Neural cell (in vitro differentiated cells): ENCODE measurements at regions not wholly inside any gene's neighbourhood (a gene's known extent, or its start where the extent isn't known, plus 50 kb on each side); places are given as distances from the start of the nearest gene placed in this dataset.

ENCODE experiments used
- H2AFZ ChIP-seq: fragments of 200-600, 300-800 bp; sonication (generic), shearing (Covaris generic); 2 replicates; pipeline ENCODE4 v1.6.0; 2014; ENCODE audit warnings: low read depth, mild to moderate bottlenecking, antibody characterized with exemption, low read length, moderate library complexity
- H3F3A ChIP-seq: fragments of 200-600 bp; shearing (Covaris generic); 2 replicates; pipeline ENCODE4 v1.6.1; 2016; ENCODE audit warnings: mild to moderate bottlenecking, moderate library complexity, mixed read lengths, antibody characterized with exemption, low read length; ENCODE audit not compliant: insufficient read depth, poor library complexity, severe bottlenecking
- H3K27ac ChIP-seq: fragments of 200-600, 300-800 bp; sonication (generic), shearing (Covaris generic); 2 replicates; pipeline ENCODE4 v1.5.1; 2014; ENCODE audit warnings: mild to moderate bottlenecking, low read length, moderate library complexity
- H3K27me3 ChIP-seq: fragments of 300-800, 200-600 bp; sonication (generic), shearing (Covaris generic); 2 replicates; pipeline ENCODE4 v1.6.0; 2014; ENCODE audit warnings: mild to moderate bottlenecking, low read depth, low read length, moderate library complexity; ENCODE audit not compliant: insufficient read depth
- H3K36me3 ChIP-seq: fragments of 300-800, 200-600 bp; sonication (generic), shearing (Covaris generic); 2 replicates; pipeline ENCODE4 v1.5.1; 2014; ENCODE audit warnings: mild to moderate bottlenecking, antibody characterized with exemption, low read length, moderate library complexity; ENCODE audit not compliant: insufficient read depth
- H3K4me2 ChIP-seq: fragments of 300-800, 200-600 bp; sonication (generic), shearing (Covaris generic); 2 replicates; pipeline ENCODE4 v1.6.0; 2014; ENCODE audit warnings: mild to moderate bottlenecking, low read length
- H3K4me3 ChIP-seq: fragments of 300-800, 200-600 bp; sonication (generic), shearing (Covaris generic); 2 replicates; pipeline ENCODE4 v1.5.1; 2014; ENCODE audit warnings: mild to moderate bottlenecking, low read length, moderate library complexity
- H3K79me2 ChIP-seq: fragments of 200-600 bp; shearing (Covaris generic); replicated peaks from 2 replicates; pipeline ENCODE4 v1.6.0; 2014; ENCODE audit warnings: mild to moderate bottlenecking, low read length, moderate library complexity; ENCODE audit not compliant: insufficient read depth
- H3K9ac ChIP-seq: fragments of 300-800, 200-600 bp; sonication (generic), shearing (Covaris generic); 2 replicates; pipeline ENCODE4 v1.6.1; 2016; ENCODE audit warnings: mild to moderate bottlenecking, low read length, mixed read lengths
- H3K9me2 ChIP-seq: fragments of 200-600 bp; shearing (Covaris generic); 2 replicates; pipeline ENCODE4 v1.6.1; 2016; ENCODE audit warnings: mild to moderate bottlenecking, low read length, mixed read lengths; ENCODE audit not compliant: insufficient read depth
- H3K9me3 ChIP-seq: fragments of 200-600, 300-800 bp; sonication (generic), shearing (Covaris generic); 2 replicates; pipeline ENCODE4 v1.6.1; 2016; ENCODE audit warnings: mild to moderate bottlenecking, mixed run types, low read length, moderate library complexity, mixed read lengths
- H4K20me1 ChIP-seq: fragments of 200-600 bp; shearing (Covaris generic); 2 replicates; pipeline ENCODE4 v1.6.1; 2016; ENCODE audit warnings: mild to moderate bottlenecking, mixed run types; ENCODE audit not compliant: insufficient read depth
- MXI1 ChIP-seq: fragments of 450-650 bp; conservative IDR thresholded peaks from 2 replicates; pipeline ENCODE4 v1.6.1; 2014; ENCODE audit warnings: antibody characterized with exemption, mild to moderate bottlenecking; ENCODE audit not compliant: poor library complexity, severe bottlenecking
- POLR2AphosphoS5 ChIP-seq: IDR thresholded peaks from 2 replicates; pipeline ENCODE4 v1.6.1; 2012
- RAD21 ChIP-seq: fragments of 450-650 bp; conservative IDR thresholded peaks from 2 replicates; pipeline ENCODE4 v1.6.1; 2014; ENCODE audit warnings: antibody characterized with exemption, mild to moderate bottlenecking, moderate library complexity
- REST ChIP-seq: IDR thresholded peaks from 2 replicates; pipeline ENCODE4 v1.6.1; 2012; ENCODE audit warnings: borderline replicate concordance
- SMC3 ChIP-seq: fragments of 450-650 bp; conservative IDR thresholded peaks from 2 replicates; pipeline ENCODE4 v1.6.1; 2014; ENCODE audit warnings: antibody characterized with exemption, mild to moderate bottlenecking, moderate library complexity; ENCODE audit not compliant: poor library complexity
- TAF1 ChIP-seq: IDR thresholded peaks from 2 replicates; pipeline ENCODE4 v1.6.1; 2012; ENCODE audit warnings: low read depth
- TF ChIP-seq, protein P1 (sequence below): fragments of 450-650 bp; IDR thresholded peaks from 2 replicates; pipeline ENCODE4 v1.5.1; 2014; ENCODE audit warnings: antibody characterized with exemption, mild to moderate bottlenecking, moderate library complexity; ENCODE audit not compliant: poor library complexity, severe bottlenecking

- Histone ChIP-seq H3K9me2 (no peaks in the 10 kb centered on the region), H3K27ac (no peak overlapping the region), H3K4me2 (no peak overlapping the region), H3K9ac (no peak overlapping the region), H3K4me3 (no peak overlapping the region), H3K9me3 (no peaks in the 10 kb centered on the region), H4K20me1 (no peaks in the 10 kb centered on the region), H3K27me3 (no peaks in the 10 kb centered on the region), H2AFZ (no peak overlapping the region), H3F3A (no peaks in the 10 kb centered on the region), H3K79me2 (no peaks in the 10 kb centered on the region), H3K36me3 (no peaks in the 10 kb centered on the region)
- TF ChIP-seq SMC3, result no peak
- TF ChIP-seq, protein P1, sequence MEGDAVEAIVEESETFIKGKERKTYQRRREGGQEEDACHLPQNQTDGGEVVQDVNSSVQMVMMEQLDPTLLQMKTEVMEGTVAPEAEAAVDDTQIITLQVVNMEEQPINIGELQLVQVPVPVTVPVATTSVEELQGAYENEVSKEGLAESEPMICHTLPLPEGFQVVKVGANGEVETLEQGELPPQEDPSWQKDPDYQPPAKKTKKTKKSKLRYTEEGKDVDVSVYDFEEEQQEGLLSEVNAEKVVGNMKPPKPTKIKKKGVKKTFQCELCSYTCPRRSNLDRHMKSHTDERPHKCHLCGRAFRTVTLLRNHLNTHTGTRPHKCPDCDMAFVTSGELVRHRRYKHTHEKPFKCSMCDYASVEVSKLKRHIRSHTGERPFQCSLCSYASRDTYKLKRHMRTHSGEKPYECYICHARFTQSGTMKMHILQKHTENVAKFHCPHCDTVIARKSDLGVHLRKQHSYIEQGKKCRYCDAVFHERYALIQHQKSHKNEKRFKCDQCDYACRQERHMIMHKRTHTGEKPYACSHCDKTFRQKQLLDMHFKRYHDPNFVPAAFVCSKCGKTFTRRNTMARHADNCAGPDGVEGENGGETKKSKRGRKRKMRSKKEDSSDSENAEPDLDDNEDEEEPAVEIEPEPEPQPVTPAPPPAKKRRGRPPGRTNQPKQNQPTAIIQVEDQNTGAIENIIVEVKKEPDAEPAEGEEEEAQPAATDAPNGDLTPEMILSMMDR, result no peak
- TF ChIP-seq TAF1, result no peak
- TF ChIP-seq RAD21, result no peak
- TF ChIP-seq REST, result no peak
- TF ChIP-seq POLR2AphosphoS5, result no peak
- no peak for TF ChIP-seq MXI1
These were observed 182.2 kb upstream of the ISL1 start for GRCh38 chr5:51201024-51201423.

GRCh38 chr5:51201708-51202107 is 181.5 kb upstream of the ISL1 start:
- H3K79me2 ChIP-seq, result no peaks in the 10 kb centered on the region
- no peak overlapping the region for H3K4me2 ChIP-seq
- H4K20me1 ChIP-seq, result no peaks in the 10 kb centered on the region
- no peaks in the 10 kb centered on the region for H3K27me3 ChIP-seq
- no peak for TF ChIP-seq TAF1
- TF ChIP-seq, protein P1, result no peak
- H3K9me2 ChIP-seq, result no peaks in the 10 kb centered on the region
- H3K36me3 ChIP-seq, result no peaks in the 10 kb centered on the region
- no peak overlapping the region for H3K9ac ChIP-seq
- H2AFZ ChIP-seq, result no peak overlapping the region
- H3K27ac ChIP-seq, result no peak overlapping the region
- no peaks in the 10 kb centered on the region for H3K9me3 ChIP-seq
- H3K4me3 ChIP-seq, result no peak overlapping the region
- no peaks in the 10 kb centered on the region for H3F3A ChIP-seq

GRCh38 chr5:51202161-51202560 is 181.1 kb upstream of the ISL1 start:
- no peaks in the 10 kb centered on the region for H3K9me3 ChIP-seq
- H3K4me2 ChIP-seq, result no peak overlapping the region
- H3K36me3 ChIP-seq, result no peaks in the 10 kb centered on the region
- no peaks in the 10 kb centered on the region for H3F3A ChIP-seq
- TF ChIP-seq, protein P1, result no peak
- TF ChIP-seq MXI1 (no peak), REST (no peak)
- no peak overlapping the region for H2AFZ ChIP-seq
- H3K27me3 ChIP-seq, result no peaks in the 10 kb centered on the region
- no peaks in the 10 kb centered on the region for H3K79me2 ChIP-seq
- H4K20me1 ChIP-seq, result no peaks in the 10 kb centered on the region
- H3K4me3 ChIP-seq, result no peak overlapping the region
- H3K9ac ChIP-seq, result no peak overlapping the region
- no peaks in the 10 kb centered on the region for H3K9me2 ChIP-seq
- no peak overlapping the region for H3K27ac ChIP-seq
